VCaP (cell line): ENCODE measurements at regions not wholly inside any gene's neighbourhood (a gene's known extent, or its start where the extent isn't known, plus 50 kb on each side); places are given as distances from the start of the nearest gene placed in this dataset.

ENCODE experiments used
- H3K27ac ChIP-seq: fragments of 450-650 bp; 2 replicates; pipeline ENCODE4 v1.5.1; 2017
- CTCF ChIP-seq: fragments of 450-650 bp; conservative IDR thresholded peaks from 2 replicates; pipeline ENCODE4 v1.5.1; 2017; ENCODE audit warnings: mild to moderate bottlenecking, moderate library complexity

- H3K27ac ChIP-seq: no peak overlapping the region
- no peak for TF ChIP-seq CTCF
Observed at GRCh38 chr11:110984693-110985092, 260.8 kb upstream of the POU2AF2 start.

DNA sequence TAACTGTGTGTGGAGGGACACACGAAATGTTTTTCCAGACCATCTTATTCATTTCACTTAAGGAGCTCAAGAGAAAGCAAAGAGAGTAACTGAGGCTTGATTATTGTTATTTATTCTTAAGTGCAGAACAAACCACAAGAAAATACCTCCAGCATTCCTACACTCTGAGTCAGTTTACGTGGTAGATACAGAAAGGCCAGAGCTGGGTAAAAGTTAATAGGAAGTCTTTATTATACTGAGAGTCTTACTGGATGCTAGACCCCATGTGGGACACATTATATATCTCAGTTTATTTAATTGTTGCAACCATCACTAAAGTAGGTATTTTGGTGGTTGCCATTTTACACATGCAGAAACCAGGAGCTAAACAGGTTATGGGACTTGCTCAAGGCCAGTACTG lies 261.4 kb upstream of the POU2AF2 start:
- no peak overlapping the region for H3K27ac ChIP-seq
- TF ChIP-seq CTCF: no peak

GRCh38 chr11:110982214-110982613 lies 263.3 kb upstream of the POU2AF2 start:
- no peak overlapping the region for H3K27ac ChIP-seq
- no peak for TF ChIP-seq CTCF

GRCh38 chr11:110979696-110980095 lies 265.8 kb upstream of the POU2AF2 start:
- no peak for TF ChIP-seq CTCF
- no peak overlapping the region for H3K27ac ChIP-seq

- TF ChIP-seq CTCF: no peak
Observed at GRCh38 chr11:110977661-110978060, 265.4 kb upstream of the ARHGAP20 start.

DNA sequence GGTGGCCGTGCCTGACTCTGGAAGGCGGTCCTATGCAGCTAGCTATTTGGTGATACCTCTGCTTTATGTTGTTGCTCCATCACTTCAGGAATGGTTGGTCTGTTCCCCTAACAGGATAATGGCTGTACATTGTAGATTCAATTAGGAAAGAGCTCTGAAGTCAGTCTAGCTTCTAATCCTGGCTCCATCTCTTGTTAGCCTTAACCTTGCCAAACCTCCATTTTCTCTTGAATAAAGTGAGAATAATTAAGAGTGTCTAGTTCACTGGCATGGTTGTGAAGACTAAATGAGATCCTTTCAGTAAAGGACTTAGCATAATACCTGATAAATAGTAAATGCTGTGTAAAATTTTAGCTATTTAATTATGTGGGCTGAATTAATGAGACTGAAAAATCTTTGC lies 262.5 kb upstream of the ARHGAP20 start:
- no peak overlapping the region for H3K27ac ChIP-seq
- TF ChIP-seq CTCF: no peak

More at GRCh38 chr11:110977661-110978060, 265.4 kb upstream of the ARHGAP20 start:
- no peak overlapping the region for H3K27ac ChIP-seq

GRCh38 chr11:110973401-110973980 lies 261.3 kb upstream of the ARHGAP20 start:
- TF ChIP-seq CTCF: no peak
- no peak overlapping the region for H3K27ac ChIP-seq
